NB4 (cell line): ENCODE measurements at regions not wholly inside any gene's neighbourhood (a gene's known extent, or its start where the extent isn't known, plus 50 kb on each side); places are given as distances from the start of the nearest gene placed in this dataset.

Experiments
- CTCF ChIP-seq: IDR thresholded peaks from one replicate; pipeline ENCODE4 v1.5.1; 2012; ENCODE audit warnings: low read depth, low read length
- MAX ChIP-seq: IDR thresholded peaks from 2 replicates; pipeline ENCODE4 v1.6.1; 2011; ENCODE audit warnings: low read depth, low read length
- MYC ChIP-seq: IDR thresholded peaks from 2 replicates; pipeline ENCODE4 v1.6.1; 2011; ENCODE audit warnings: low read depth, low read length
- POLR2A ChIP-seq: IDR thresholded peaks from 2 replicates; pipeline ENCODE4 v1.6.1; 2011; ENCODE audit warnings: mild to moderate bottlenecking; ENCODE audit not compliant: insufficient read length; ENCODE audit errors: extremely low read depth

- no peak for TF ChIP-seq POLR2A
- TF ChIP-seq CTCF, result no peak
- TF ChIP-seq MAX, result no peak
- no peak for TF ChIP-seq MYC
Measured at GRCh38 chr20:24118441-24119175, 130.0 kb upstream of the GGTLC1 start.
